MCF 10A (cell line): ENCODE measurements at regions not wholly inside any gene's neighbourhood (a gene's known extent, or its start where the extent isn't known, plus 50 kb on each side); places are given as distances from the start of the nearest gene placed in this dataset.

Experiments
- BruUV-seq: library from RNA; stranded (reverse); fragments of 400-500 nt; replicated peaks from 2 replicates; lab custom pipeline; 2021; lab: Mats Ljungman, UMichigan
- CTCF ChIA-PET: fragments of 300-600 bp; sonication (Branson Sonifier 250); formaldehyde crosslinking; extraction: SDS; loops from one replicate; lab custom pipeline; 2021; ENCODE audit warnings: antibody characterized with exemption, inconsistent platforms; lab: Yijun Ruan, JAX
- POLR2A ChIA-PET: fragments of 300-600, 350-650 bp; sonication (Branson Sonifier 250); formaldehyde crosslinking; extraction: SDS; loops from one replicate; lab custom pipeline; 2020; ENCODE audit warnings: antibody characterized with exemption, inconsistent platforms; lab: Yijun Ruan, JAX
- DNase-seq: peaks from one replicate; pipeline ENCODE4 v3.0.0-alpha.2; 2018; ENCODE audit not compliant: unreplicated experiment
- H3K27ac Mint-ChIP-seq: one replicate; pipeline ENCODE4 v1.8.0; 2022; ENCODE audit warnings: mild to moderate bottlenecking, low read depth, mixed read lengths; ENCODE audit not compliant: unreplicated experiment
- H3K27me3 Mint-ChIP-seq: one replicate; pipeline ENCODE4 v1.8.0; 2022; ENCODE audit warnings: mixed read lengths; ENCODE audit not compliant: insufficient read depth, unreplicated experiment
- H3K36me3 Mint-ChIP-seq: one replicate; pipeline ENCODE4 v1.8.0; 2022; ENCODE audit warnings: mild to moderate bottlenecking, moderate library complexity, mixed read lengths; ENCODE audit not compliant: insufficient read depth, unreplicated experiment
- H3K4me1 Mint-ChIP-seq: one replicate; pipeline ENCODE4 v1.8.0; 2022; ENCODE audit warnings: mixed read lengths; ENCODE audit not compliant: insufficient read depth, unreplicated experiment
- H3K4me3 Mint-ChIP-seq: one replicate; pipeline ENCODE4 v1.8.0; 2022; ENCODE audit warnings: mild to moderate bottlenecking, moderate library complexity, mixed read lengths; ENCODE audit not compliant: unreplicated experiment
- H3K9me3 Mint-ChIP-seq: one replicate; pipeline ENCODE4 v1.8.0; 2022; ENCODE audit warnings: mixed read lengths; ENCODE audit not compliant: unreplicated experiment
- intact Hi-C: fragments of 100-400 bp; cut with micrococcal nuclease; formaldehyde crosslinking; loops from 2 replicates; pipeline ENCODE4 v1.14.1; 2022
- TF ChIP-seq, protein P1 (sequence below): fragments of 200-600 bp; IDR thresholded peaks from one replicate; pipeline ENCODE4 v1.8.0; 2022; ENCODE audit warnings: antibody characterized with exemption, mild to moderate bottlenecking; ENCODE audit not compliant: unreplicated experiment

DNA sequence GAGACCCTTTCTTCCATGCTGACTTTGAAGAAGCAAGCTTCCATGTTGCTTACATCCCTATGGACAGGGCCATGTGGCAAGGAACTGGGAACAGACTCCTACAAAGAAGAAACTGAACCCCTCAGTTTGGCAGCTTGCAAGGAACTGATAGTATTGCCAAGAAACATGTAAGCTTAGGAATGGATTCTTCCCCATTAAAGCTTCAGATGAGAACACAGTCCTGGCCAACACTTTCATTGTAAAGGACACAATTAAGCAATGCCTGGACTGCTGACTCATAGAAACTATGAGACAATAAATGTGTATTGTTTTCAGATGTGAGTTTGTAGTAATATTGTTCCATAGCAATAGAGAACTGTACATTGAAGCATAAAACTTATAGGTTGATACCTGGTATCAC is 82.4 kb downstream of the AASDHPPT start:
- Mint-ChIP-seq H3K4me1 (no peaks in the 10 kb centered on the region), H3K27ac (no peak overlapping the region), H3K4me3 (no peak overlapping the region), H3K36me3 (no peaks in the 10 kb centered on the region), H3K9me3 (peaks cover 21% of the 10 kb centered on the region), H3K27me3 (no peaks in the 10 kb centered on the region)
- no TSS peak for BruUV-seq
- ChIA-PET POLR2A (interaction anchor here (0.6 to 1.0 kb wide), 2 partner anchors 19 to 538 kb away, joined by 3 read pairs; no protein-coding TSS in a partner anchor), CTCF (interaction anchor here (0.6 to 1.7 kb wide), 3 partner anchors 147 to 878 kb away, joined by 3 to 6 read pairs (median 3); no protein-coding TSS in a partner anchor)
- TF ChIP-seq, protein P1, sequence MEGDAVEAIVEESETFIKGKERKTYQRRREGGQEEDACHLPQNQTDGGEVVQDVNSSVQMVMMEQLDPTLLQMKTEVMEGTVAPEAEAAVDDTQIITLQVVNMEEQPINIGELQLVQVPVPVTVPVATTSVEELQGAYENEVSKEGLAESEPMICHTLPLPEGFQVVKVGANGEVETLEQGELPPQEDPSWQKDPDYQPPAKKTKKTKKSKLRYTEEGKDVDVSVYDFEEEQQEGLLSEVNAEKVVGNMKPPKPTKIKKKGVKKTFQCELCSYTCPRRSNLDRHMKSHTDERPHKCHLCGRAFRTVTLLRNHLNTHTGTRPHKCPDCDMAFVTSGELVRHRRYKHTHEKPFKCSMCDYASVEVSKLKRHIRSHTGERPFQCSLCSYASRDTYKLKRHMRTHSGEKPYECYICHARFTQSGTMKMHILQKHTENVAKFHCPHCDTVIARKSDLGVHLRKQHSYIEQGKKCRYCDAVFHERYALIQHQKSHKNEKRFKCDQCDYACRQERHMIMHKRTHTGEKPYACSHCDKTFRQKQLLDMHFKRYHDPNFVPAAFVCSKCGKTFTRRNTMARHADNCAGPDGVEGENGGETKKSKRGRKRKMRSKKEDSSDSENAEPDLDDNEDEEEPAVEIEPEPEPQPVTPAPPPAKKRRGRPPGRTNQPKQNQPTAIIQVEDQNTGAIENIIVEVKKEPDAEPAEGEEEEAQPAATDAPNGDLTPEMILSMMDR: no peak
- intact Hi-C loops: loop anchor here (5.0 to 10.0 kb wide), 4 partner anchors 73 to 857 kb away; partner anchors contain the start of gene GUCY1A2
- peak; percentile 71 for DNase-seq

DNA sequence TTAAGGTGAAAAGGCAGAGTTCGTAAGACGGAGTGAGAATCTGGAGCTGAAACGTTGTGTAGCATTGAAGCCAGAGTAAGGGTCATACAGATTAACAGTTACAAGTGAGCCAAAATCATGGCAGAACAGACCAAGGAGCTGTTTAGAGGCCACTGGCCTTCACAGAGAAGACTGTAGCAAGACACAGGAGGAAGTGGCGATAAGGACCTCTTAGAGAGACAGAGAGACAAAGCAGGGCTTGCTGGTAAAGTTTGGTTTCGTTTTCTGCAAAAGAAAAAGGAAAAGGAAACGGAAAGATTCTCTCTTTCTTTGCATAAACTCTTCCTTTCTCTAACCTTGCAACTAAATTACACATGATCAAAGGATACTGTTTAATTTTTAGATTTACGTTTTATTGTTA is 83.0 kb downstream of the AASDHPPT start:
- no peaks in the 10 kb centered on the region for H3K4me1 Mint-ChIP-seq
- peaks cover 22% of the 10 kb centered on the region for H3K9me3 Mint-ChIP-seq
- H3K36me3 Mint-ChIP-seq: no peaks in the 10 kb centered on the region
- intact Hi-C loops: no loop called here
- no peak overlapping the region for H3K4me3 Mint-ChIP-seq
- TF ChIP-seq, protein P1: no peak
- CTCF ChIA-PET: interaction anchor here (0.6 to 1.7 kb wide), 3 partner anchors 146 to 877 kb away, joined by 3 to 6 read pairs (median 3); no protein-coding TSS in a partner anchor
- BruUV-seq: no TSS peak
- no peak overlapping the region for H3K27ac Mint-ChIP-seq
- POLR2A ChIA-PET: interaction anchor here (1.0 kb wide), 1 partner anchor 18 kb away, joined by 3 read pairs; no protein-coding TSS in a partner anchor
- no peaks in the 10 kb centered on the region for H3K27me3 Mint-ChIP-seq
- DNase-seq: no peak

DNA sequence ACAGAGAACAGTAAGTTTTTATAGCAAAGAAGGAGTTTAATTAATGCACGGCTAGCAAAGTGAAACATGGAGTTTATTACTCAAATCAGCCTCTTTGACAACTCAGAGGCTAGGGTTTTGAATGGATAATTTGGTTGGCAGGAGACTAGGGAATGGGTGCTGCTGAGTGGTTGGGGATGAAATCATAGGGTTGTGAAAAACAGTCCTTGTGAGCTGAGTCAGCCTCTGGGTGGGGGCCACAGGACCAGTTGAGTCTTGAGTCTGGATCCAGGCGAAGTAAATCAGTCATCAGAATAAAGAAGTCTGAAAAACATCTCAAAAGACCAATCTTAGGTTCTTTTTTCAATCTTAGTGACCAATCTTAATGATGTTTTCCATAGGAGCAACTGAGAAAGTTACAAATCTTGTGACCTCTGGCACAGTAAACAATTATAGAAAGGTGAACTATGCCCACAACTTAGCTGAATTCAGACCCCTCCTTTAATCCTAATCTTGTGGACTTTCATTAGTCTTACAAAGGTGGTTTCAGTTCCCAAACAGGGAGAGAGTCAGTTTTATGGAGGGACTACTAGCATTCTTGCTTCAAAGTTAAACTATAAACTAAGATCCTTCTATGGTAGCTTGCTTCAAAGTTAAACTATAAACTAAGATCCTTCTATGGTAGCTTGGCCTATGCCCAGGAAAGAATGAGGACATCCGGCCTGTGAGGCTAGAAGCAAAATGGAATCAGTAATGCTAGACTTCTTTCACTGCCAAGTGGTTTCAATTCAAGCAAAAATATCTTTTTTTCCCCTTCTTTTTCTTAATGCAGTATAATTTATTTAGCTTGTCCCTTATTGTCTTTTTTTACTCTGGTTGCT is 84.5 kb downstream of the AASDHPPT start:
- ChIA-PET POLR2A (no interaction called here), CTCF (interaction anchor here (0.6 to 1.4 kb wide), 2 partner anchors 10 to 304 kb away, joined by 3 to 4 read pairs; no protein-coding TSS in a partner anchor)
- DNase-seq: no peak
- TF ChIP-seq, protein P1: no peak
- H3K9me3 Mint-ChIP-seq: peaks cover 36% of the 10 kb centered on the region
- H3K27ac Mint-ChIP-seq: no peak overlapping the region
- intact Hi-C loops: no loop called here
- H3K4me1 Mint-ChIP-seq: no peaks in the 10 kb centered on the region
- no TSS peak for BruUV-seq
- no peak overlapping the region for H3K4me3 Mint-ChIP-seq
- no peaks in the 10 kb centered on the region for H3K27me3 Mint-ChIP-seq
- H3K36me3 Mint-ChIP-seq: no peaks in the 10 kb centered on the region

DNA sequence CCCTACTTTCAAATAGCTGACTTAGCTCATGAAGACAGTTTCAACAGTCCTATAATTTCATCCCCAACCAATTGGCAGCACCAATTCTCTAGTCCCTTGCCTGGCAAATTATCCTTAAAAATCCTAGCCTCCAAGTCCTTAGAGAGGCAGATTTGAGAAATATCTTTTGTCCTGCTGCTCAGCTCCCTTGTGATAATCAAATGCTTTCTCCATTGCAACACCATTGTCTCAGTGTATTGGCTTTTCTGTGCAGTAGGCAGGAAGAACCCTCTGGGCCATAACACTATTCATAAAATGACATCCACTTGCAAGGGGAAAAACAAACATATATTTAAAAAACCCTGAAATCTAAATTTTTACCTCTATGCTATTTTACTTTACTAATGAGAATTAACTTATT is 89.6 kb downstream of the AASDHPPT start:
- H3K27ac Mint-ChIP-seq: no peak overlapping the region
- no peaks in the 10 kb centered on the region for H3K36me3 Mint-ChIP-seq
- no peak overlapping the region for H3K4me3 Mint-ChIP-seq
- intact Hi-C loops: no loop called here
- ChIA-PET CTCF (interaction anchor here (1.1 kb wide), 1 partner anchor 153 kb away, joined by 3 read pairs; no protein-coding TSS in a partner anchor), POLR2A (no interaction called here)
- TF ChIP-seq, protein P1: no peak
- no peak for DNase-seq
- H3K9me3 Mint-ChIP-seq: peaks cover 34% of the 10 kb centered on the region
- no peaks in the 10 kb centered on the region for H3K27me3 Mint-ChIP-seq
- no TSS peak for BruUV-seq
- no peaks in the 10 kb centered on the region for H3K4me1 Mint-ChIP-seq
